ENCODE measurements at regions not wholly inside any gene's neighbourhood (a gene's known extent, or its start where the extent isn't known, plus 50 kb on each side); places are given as distances from the start of the nearest gene placed in this dataset.

DNA sequence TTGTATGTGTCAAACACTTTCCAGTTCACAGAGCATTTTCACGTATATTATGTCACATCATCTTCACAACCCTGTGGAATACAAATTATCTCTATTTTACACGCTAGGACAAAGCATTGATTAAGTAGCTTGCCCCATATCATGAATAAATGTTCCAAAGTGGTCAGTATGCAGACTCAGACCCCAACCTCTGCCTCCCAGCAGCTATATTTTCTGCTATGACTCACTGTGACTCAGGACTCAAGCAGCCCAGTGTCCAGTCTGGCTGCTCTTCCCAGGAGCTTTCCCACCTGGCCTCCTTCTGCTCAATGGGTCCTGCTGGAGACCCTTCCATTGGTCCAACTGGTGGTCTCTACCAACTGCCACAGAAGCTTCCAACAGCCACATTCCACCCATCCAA lies 56.0 kb upstream of the RAP1A start:
- intact Hi-C loops (cut with micrococcal nuclease), result no loop called here
- H3K4me2 ChIP-seq (ENCODE audit: low read length), result peak overlapping the region; percentile 20; the same call in 1 of the 2 replicates
- DNase-seq, result peak; percentile 81
- peaks cover 16% of the 10 kb centered on the region for H3K4me1 ChIP-seq (ENCODE audit: insufficient read depth, low read length)
- H3K27me3 ChIP-seq (ENCODE audit: low read length), result no peaks in the 10 kb centered on the region
- no peak overlapping the region for H3K27ac ChIP-seq (ENCODE audit: low read length)
- no peak overlapping the region for H3K4me3 ChIP-seq (ENCODE audit: low read length)
- H3K9me2 ChIP-seq (replicated peaks; ENCODE audit: low read length), result no peaks in the 10 kb centered on the region
- CTCF ChIA-PET, result interaction anchor here (0.5 to 0.8 kb wide), 2 partner anchors 10 to 53 kb away, joined by 4 read pairs; no protein-coding TSS in a partner anchor
- H3K79me2 ChIP-seq (ENCODE audit: low read length), result no peaks in the 10 kb centered on the region
- POLR2A ChIA-PET (ENCODE audit: unreplicated experiment), result no interaction called here
- no peak overlapping the region for H3K9ac ChIP-seq (ENCODE audit: low read length)
- no peaks in the 10 kb centered on the region for H3K9me3 ChIP-seq (ENCODE audit: low read length)
- no peaks in the 10 kb centered on the region for H4K20me1 ChIP-seq (ENCODE audit: low read length)
- TF ChIP-seq EZH2 (IDR thresholded peaks at IDR 0.05; ENCODE audit: low read length, unreplicated experiment) (no peak), EZH2phosphoT487 (IDR thresholded peaks at IDR 0.05; ENCODE audit: borderline replicate concordance, low read length) (no peak)
- TF ChIP-seq, protein P1, sequence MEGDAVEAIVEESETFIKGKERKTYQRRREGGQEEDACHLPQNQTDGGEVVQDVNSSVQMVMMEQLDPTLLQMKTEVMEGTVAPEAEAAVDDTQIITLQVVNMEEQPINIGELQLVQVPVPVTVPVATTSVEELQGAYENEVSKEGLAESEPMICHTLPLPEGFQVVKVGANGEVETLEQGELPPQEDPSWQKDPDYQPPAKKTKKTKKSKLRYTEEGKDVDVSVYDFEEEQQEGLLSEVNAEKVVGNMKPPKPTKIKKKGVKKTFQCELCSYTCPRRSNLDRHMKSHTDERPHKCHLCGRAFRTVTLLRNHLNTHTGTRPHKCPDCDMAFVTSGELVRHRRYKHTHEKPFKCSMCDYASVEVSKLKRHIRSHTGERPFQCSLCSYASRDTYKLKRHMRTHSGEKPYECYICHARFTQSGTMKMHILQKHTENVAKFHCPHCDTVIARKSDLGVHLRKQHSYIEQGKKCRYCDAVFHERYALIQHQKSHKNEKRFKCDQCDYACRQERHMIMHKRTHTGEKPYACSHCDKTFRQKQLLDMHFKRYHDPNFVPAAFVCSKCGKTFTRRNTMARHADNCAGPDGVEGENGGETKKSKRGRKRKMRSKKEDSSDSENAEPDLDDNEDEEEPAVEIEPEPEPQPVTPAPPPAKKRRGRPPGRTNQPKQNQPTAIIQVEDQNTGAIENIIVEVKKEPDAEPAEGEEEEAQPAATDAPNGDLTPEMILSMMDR (conservative IDR thresholded peaks at IDR 0.05; ENCODE audit: low read depth, low read length), result no peak
- peak; percentile 97 for ATAC-seq
- no peaks in the 10 kb centered on the region for H3K36me3 ChIP-seq (ENCODE audit: low read depth, low read length)
- BruUV-seq (replicated peaks), result no TSS peak
- H2AFZ ChIP-seq (ENCODE audit: low read length), result no peak overlapping the region
- H3F3A ChIP-seq (ENCODE audit: low read length, unreplicated experiment), result no peaks in the 10 kb centered on the region

DNA sequence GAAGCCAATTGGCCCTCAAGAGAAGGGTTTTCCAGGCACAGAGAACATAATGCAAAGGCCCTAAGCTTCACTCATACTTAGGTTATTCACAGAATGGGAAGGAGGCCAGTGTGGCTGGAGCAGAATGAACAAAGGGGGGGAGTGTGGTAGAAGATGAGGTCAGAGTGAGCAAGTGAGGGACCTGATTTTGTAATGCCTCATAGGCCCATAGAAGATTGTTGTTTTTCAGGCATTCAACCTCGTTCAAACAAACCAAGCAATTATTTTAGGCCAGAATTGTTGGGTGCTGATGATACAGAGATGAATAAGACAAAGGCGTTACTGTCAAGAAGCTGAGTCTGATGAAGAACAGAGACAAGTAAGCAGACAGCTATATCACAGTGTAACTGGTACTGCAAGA lies 54.5 kb upstream of the RAP1A start:
- no peak overlapping the region for H3K27ac ChIP-seq (ENCODE audit: low read length)
- intact Hi-C loops (cut with micrococcal nuclease), result no loop called here
- ChIA-PET CTCF (no interaction called here), POLR2A (ENCODE audit: unreplicated experiment) (no interaction called here)
- H3K27me3 ChIP-seq (ENCODE audit: low read length), result no peaks in the 10 kb centered on the region
- no peaks in the 10 kb centered on the region for H3K9me3 ChIP-seq (ENCODE audit: low read length)
- H3K4me1 ChIP-seq (ENCODE audit: insufficient read depth, low read length), result peaks cover 16% of the 10 kb centered on the region
- no TSS peak for BruUV-seq (replicated peaks)
- H4K20me1 ChIP-seq (ENCODE audit: low read length), result no peaks in the 10 kb centered on the region
- no peaks in the 10 kb centered on the region for H3K79me2 ChIP-seq (ENCODE audit: low read length)
- no peaks in the 10 kb centered on the region for H3K36me3 ChIP-seq (ENCODE audit: low read depth, low read length)
- H2AFZ ChIP-seq (ENCODE audit: low read length), result no peak overlapping the region
- no peak overlapping the region for H3K4me2 ChIP-seq (ENCODE audit: low read length)
- H3K4me3 ChIP-seq (ENCODE audit: low read length), result no peak overlapping the region
- TF ChIP-seq EZH2 (IDR thresholded peaks at IDR 0.05; ENCODE audit: low read length, unreplicated experiment) (no peak), EZH2phosphoT487 (IDR thresholded peaks at IDR 0.05; ENCODE audit: borderline replicate concordance, low read length) (no peak)
- TF ChIP-seq, protein P1 (conservative IDR thresholded peaks at IDR 0.05; ENCODE audit: low read depth, low read length), result no peak
- ATAC-seq (peak; percentile 23; the same call in 1 of the 2 replicates), DNase-seq (peak; percentile 64)
- H3K9me2 ChIP-seq (replicated peaks; ENCODE audit: low read length), result no peaks in the 10 kb centered on the region
- no peaks in the 10 kb centered on the region for H3F3A ChIP-seq (ENCODE audit: low read length, unreplicated experiment)
- H3K9ac ChIP-seq (ENCODE audit: low read length), result no peak overlapping the region

DNA sequence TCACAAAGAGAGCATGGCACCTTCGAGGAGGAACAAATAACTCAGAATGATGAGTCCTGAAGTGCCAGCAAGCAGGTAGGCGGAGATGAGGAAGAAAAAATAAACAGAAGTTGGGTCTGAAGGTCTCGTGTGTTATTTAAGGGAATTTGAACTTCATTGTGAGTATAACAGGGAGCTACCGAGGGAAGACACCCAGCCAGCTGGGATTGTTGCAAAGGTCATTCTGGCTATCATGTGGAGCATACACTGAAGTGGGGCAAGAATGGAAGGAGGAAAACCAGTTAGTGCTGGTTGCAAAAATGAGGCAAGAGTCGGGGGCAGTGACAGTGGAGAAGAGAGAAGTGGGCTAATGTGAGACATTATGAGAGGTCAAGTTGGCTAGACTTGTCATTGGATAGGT lies 53.6 kb upstream of the RAP1A start:
- Histone ChIP-seq H3K27me3 (ENCODE audit: low read length) (no peaks in the 10 kb centered on the region), H3K79me2 (ENCODE audit: low read length) (no peaks in the 10 kb centered on the region), H2AFZ (ENCODE audit: low read length) (no peak overlapping the region), H4K20me1 (ENCODE audit: low read length) (no peaks in the 10 kb centered on the region), H3K4me1 (ENCODE audit: insufficient read depth, low read length) (peaks cover 16% of the 10 kb centered on the region), H3K36me3 (ENCODE audit: low read depth, low read length) (no peaks in the 10 kb centered on the region), H3K27ac (ENCODE audit: low read length) (no peak overlapping the region), H3K4me3 (ENCODE audit: low read length) (no peak overlapping the region), H3K9ac (ENCODE audit: low read length) (no peak overlapping the region), H3K4me2 (ENCODE audit: low read length) (no peak overlapping the region), H3F3A (ENCODE audit: low read length, unreplicated experiment) (no peaks in the 10 kb centered on the region), H3K9me3 (ENCODE audit: low read length) (no peaks in the 10 kb centered on the region), H3K9me2 (replicated peaks; ENCODE audit: low read length) (no peaks in the 10 kb centered on the region)
- TF ChIP-seq EZH2 (IDR thresholded peaks at IDR 0.05; ENCODE audit: low read length, unreplicated experiment), result no peak
- TF ChIP-seq, protein P1 (conservative IDR thresholded peaks at IDR 0.05; ENCODE audit: low read depth, low read length), result no peak
- no peak for TF ChIP-seq EZH2phosphoT487 (IDR thresholded peaks at IDR 0.05; ENCODE audit: borderline replicate concordance, low read length)
- no TSS peak for BruUV-seq (replicated peaks)
- ATAC-seq, result no peak
- intact Hi-C loops (cut with micrococcal nuclease), result no loop called here
- ChIA-PET CTCF (no interaction called here), POLR2A (ENCODE audit: unreplicated experiment) (no interaction called here)
- no peak for DNase-seq
